H1 (cell line): ENCODE measurements at regions not wholly inside any gene's neighbourhood (a gene's known extent, or its start where the extent isn't known, plus 50 kb on each side); places are given as distances from the start of the nearest gene placed in this dataset.

Source experiments
- CTCF ChIA-PET: fragments of 300-600 bp; sonication (Branson Sonifier 250); formaldehyde crosslinking; loops from one replicate; lab custom pipeline; 2021; ENCODE audit not compliant: partially characterized antibody; lab: Charles Lee
- POLR2A ChIA-PET: fragments of 300-600 bp; sonication (Branson Sonifier 250); formaldehyde crosslinking; loops from one replicate; lab custom pipeline; 2021; ENCODE audit warnings: inconsistent platforms; ENCODE audit not compliant: partially characterized antibody; lab: Charles Lee
- DNase-seq, 2 experiments: peaks; one replicate each; pipeline versions ENCODE4 v3.0.0 to v3.0.0-alpha.2; 2010 to 2022; ENCODE audit warnings: low spot score in 2 of 2, low read depth in 1 of 2, mixed read lengths in 1 of 2
- FAIRE-seq: peaks from 2 replicates; lab custom pipeline; 2011; peaks lifted over from hg19 to GRCh38; lab: Jason Lieb, UNC
- H2AFZ ChIP-seq: 2 replicates; pipeline ENCODE4 v1.8.1; 2012; ENCODE audit warnings: low read length, inconsistent platforms
- H2AK5ac ChIP-seq: 2 replicates; pipeline ENCODE4 v1.6.1; 2013; ENCODE audit warnings: low read depth, low read length
- H2BK120ac ChIP-seq: replicated peaks from 2 replicates; pipeline ENCODE3; 2013; ENCODE audit warnings: low read depth, low read length, inconsistent platforms
- H2BK12ac ChIP-seq: 2 replicates; pipeline ENCODE4 v1.6.1; 2013; ENCODE audit warnings: low read depth, low read length
- H2BK15ac ChIP-seq: 2 replicates; pipeline ENCODE4 v1.6.1; 2013; ENCODE audit warnings: low read length
- H2BK20ac ChIP-seq: 2 replicates; pipeline ENCODE4 v1.6.1; 2013; ENCODE audit warnings: low read length
- H2BK5ac ChIP-seq: 2 replicates; pipeline ENCODE4 v1.6.1; 2013; ENCODE audit warnings: low read depth, low read length
- H3K14ac ChIP-seq: 2 replicates; pipeline ENCODE4 v1.6.1; 2013; ENCODE audit warnings: inconsistent platforms; ENCODE audit not compliant: insufficient read length
- H3K18ac ChIP-seq: 2 replicates; pipeline ENCODE4 v1.6.1; 2013; ENCODE audit warnings: low read length; ENCODE audit errors: extremely low read depth
- H3K23ac ChIP-seq: 2 replicates; pipeline ENCODE4 v1.6.1; 2013; ENCODE audit warnings: inconsistent platforms; ENCODE audit not compliant: insufficient read length
- H3K23me2 ChIP-seq: 2 replicates; pipeline ENCODE4 v1.6.1; 2013; ENCODE audit warnings: low read depth, low read length
- H3K27ac ChIP-seq: 2 replicates; pipeline ENCODE4 v1.6.1; 2011; ENCODE audit warnings: low read depth, low read length, inconsistent platforms
- H3K27me3 ChIP-seq, 4 experiments: replicated peaks in 1 of 4; 1 replicate in 1 of 4; 2 replicates in 3 of 4; pipeline versions ENCODE4 v1.6.1 to v1.8.1; 2011 to 2013; ENCODE audit warnings: low read length in 3 of 4, mild to moderate bottlenecking in 3 of 4, inconsistent platforms in 2 of 4, mixed read lengths in 2 of 4, moderate library complexity in 1 of 4; ENCODE audit not compliant: control insufficient read depth in 3 of 4, insufficient read depth in 3 of 4; ENCODE audit errors: extremely low read depth in 1 of 4
- H3K36me3 ChIP-seq, 4 experiments: 2 replicates each; pipeline versions ENCODE4 v1.6.1 to v1.8.1; 2011 to 2013; ENCODE audit warnings: mild to moderate bottlenecking in 4 of 4, low read length in 3 of 4, moderate library complexity in 2 of 4, control low read depth in 1 of 4, inconsistent platforms in 1 of 4; ENCODE audit not compliant: insufficient read depth in 4 of 4, control insufficient read depth in 2 of 4
- H3K4ac ChIP-seq: replicated peaks from 2 replicates; pipeline ENCODE3; 2013; ENCODE audit warnings: low read length, low read depth, mixed read lengths, inconsistent platforms; ENCODE audit not compliant: insufficient read length
- H3K4me1 ChIP-seq, 4 experiments: replicated peaks in 1 of 4; 1 replicate in 1 of 4; 2 replicates in 3 of 4; pipeline versions ENCODE4 v1.6.1 to v1.8.1; 2011 to 2013; ENCODE audit warnings: low read length in 3 of 4, inconsistent platforms in 2 of 4, mixed read lengths in 1 of 4; ENCODE audit not compliant: insufficient read depth in 4 of 4, control insufficient read depth in 3 of 4
- H3K4me2 ChIP-seq, 2 experiments: 2 replicates each; pipeline versions ENCODE4 v1.6.1 to v1.8.1; 2011 to 2013; ENCODE audit warnings: low read depth in 2 of 2, low read length in 2 of 2, control low read depth in 1 of 2, inconsistent platforms in 1 of 2, mild to moderate bottlenecking in 1 of 2; ENCODE audit not compliant: insufficient read depth in 1 of 2
- H3K4me3 ChIP-seq, 4 experiments: fragments of 200-600, 300-600 bp in 1 of 4; sonication (generic), shearing (Covaris generic), sonication (Bioruptor Twin) in 1 of 4; 2 replicates each; pipeline versions ENCODE4 v1.5.1 to v1.8.1; 2011 to 2016; ENCODE audit warnings: low read length in 4 of 4, low read depth in 3 of 4, control low read depth in 2 of 4, inconsistent platforms in 2 of 4, mild to moderate bottlenecking in 2 of 4, mixed read lengths in 1 of 4, moderate library complexity in 1 of 4; ENCODE audit not compliant: insufficient read depth in 2 of 4; ENCODE audit errors: extremely low read depth in 1 of 4
- H3K56ac ChIP-seq: replicated peaks from 2 replicates; pipeline ENCODE3; 2013; ENCODE audit warnings: low read depth, mild to moderate bottlenecking, mixed read lengths, low read length, inconsistent platforms; ENCODE audit not compliant: insufficient read length
- H3K79me1 ChIP-seq: 2 replicates; pipeline ENCODE4 v1.6.1; 2013; ENCODE audit warnings: low read depth, low read length, control low read depth
- H3K79me2 ChIP-seq, 2 experiments: 2 replicates each; pipeline versions ENCODE4 v1.6.1 to v1.8.1; 2012 to 2013; ENCODE audit warnings: low read length in 2 of 2, mild to moderate bottlenecking in 2 of 2, inconsistent platforms in 1 of 2; ENCODE audit not compliant: insufficient read depth in 2 of 2, control insufficient read depth in 1 of 2
- H3K9ac ChIP-seq, 4 experiments: replicated peaks in 1 of 4; 1 replicate in 1 of 4; 2 replicates in 3 of 4; pipeline versions ENCODE4 v1.6.1 to v1.8.1; 2011 to 2013; ENCODE audit warnings: low read depth in 3 of 4, low read length in 3 of 4, control low read depth in 2 of 4, mild to moderate bottlenecking in 2 of 4, moderate library complexity in 2 of 4, inconsistent platforms in 1 of 4; ENCODE audit errors: extremely low read depth in 1 of 4
- H3K9me3 ChIP-seq, 2 experiments: 2 replicates each; pipeline versions ENCODE4 v1.6.1 to v1.8.1; 2012 to 2013; ENCODE audit warnings: mild to moderate bottlenecking in 2 of 2, moderate library complexity in 2 of 2, control low read depth in 1 of 2, inconsistent platforms in 1 of 2, low read depth in 1 of 2, low read length in 1 of 2, mixed read lengths in 1 of 2; ENCODE audit not compliant: insufficient read depth in 2 of 2
- H4K20me1 ChIP-seq, 2 experiments: replicated peaks in 1 of 2; 2 replicates each; pipeline versions ENCODE3 to v1.8.1; 2011 to 2013; ENCODE audit warnings: inconsistent platforms in 2 of 2, low read length in 2 of 2, mild to moderate bottlenecking in 1 of 2; ENCODE audit not compliant: insufficient read depth in 2 of 2, control insufficient read depth in 1 of 2
- H4K5ac ChIP-seq: 2 replicates; pipeline ENCODE4 v1.6.1; 2013; ENCODE audit warnings: low read length, low read depth, mixed read lengths, inconsistent platforms; ENCODE audit not compliant: insufficient read length
- H4K8ac ChIP-seq: 2 replicates; pipeline ENCODE4 v1.8.0; 2013; ENCODE audit warnings: mild to moderate bottlenecking, moderate library complexity, low read length, inconsistent platforms; ENCODE audit not compliant: insufficient read depth; ENCODE audit errors: extremely low read depth
- H4K91ac ChIP-seq: replicated peaks from 2 replicates; pipeline ENCODE3; 2013; ENCODE audit warnings: low read length, mixed read lengths, inconsistent platforms; ENCODE audit not compliant: insufficient read length
- BACH1 ChIP-seq: IDR thresholded peaks from 2 replicates; pipeline ENCODE4 v1.6.1; 2012; ENCODE audit warnings: low read length, improper control_type of control experiment
- BRCA1 ChIP-seq: IDR thresholded peaks from 2 replicates; pipeline ENCODE4 v1.6.1; 2012; ENCODE audit warnings: low read depth, low read length, improper control_type of control experiment
- CTBP2 ChIP-seq: IDR thresholded peaks from 2 replicates; pipeline ENCODE4 v1.7.0; 2011; ENCODE audit warnings: borderline replicate concordance, mild to moderate bottlenecking, moderate library complexity, mixed read lengths, low read length; ENCODE audit not compliant: insufficient read depth, insufficient read length
- GABPA ChIP-seq: IDR thresholded peaks from 2 replicates; pipeline ENCODE4 v1.6.1; 2011; ENCODE audit warnings: mild to moderate bottlenecking, low read length, moderate library complexity, borderline replicate concordance; ENCODE audit not compliant: insufficient read depth
- KDM5A ChIP-seq: fragments of 200-600 bp; IDR thresholded peaks from 2 replicates; pipeline ENCODE4 v1.7.1; 2012; ENCODE audit warnings: mild to moderate bottlenecking, low read length, inconsistent platforms, mixed read lengths
- MAFK ChIP-seq: IDR thresholded peaks from 2 replicates; pipeline ENCODE4 v1.6.1; 2012; ENCODE audit warnings: low read depth, mild to moderate bottlenecking, improper control_type of control experiment, low read length
- NRF1 ChIP-seq: IDR thresholded peaks from 2 replicates; pipeline ENCODE4 v1.6.1; 2011; ENCODE audit warnings: mild to moderate bottlenecking, low read depth, low read length, improper control_type of control experiment
- RAD21 ChIP-seq, 2 experiments: IDR thresholded peaks in 1 of 2; conservative IDR thresholded peaks in 1 of 2; 2 replicates each; pipeline ENCODE4 v1.6.1; 2011; ENCODE audit warnings: low read depth in 2 of 2, low read length in 2 of 2, improper control_type of control experiment in 1 of 2, inconsistent platforms in 1 of 2, mild to moderate bottlenecking in 1 of 2, moderate library complexity in 1 of 2
- SAP30 ChIP-seq: fragments of 300-600 bp; sonication (generic); IDR thresholded peaks from 2 replicates; pipeline ENCODE4 v1.7.1; 2012; ENCODE audit warnings: low read length, moderate library complexity, mild to moderate bottlenecking, inconsistent platforms; ENCODE audit not compliant: insufficient read depth, insufficient replicate concordance
- SP1 ChIP-seq: IDR thresholded peaks from 2 replicates; pipeline ENCODE4 v1.6.1; 2011; ENCODE audit warnings: low read depth, low read length
- SP4 ChIP-seq: IDR thresholded peaks from 2 replicates; pipeline ENCODE4 v1.6.1; 2012; ENCODE audit warnings: low read length, inconsistent platforms
- SRF ChIP-seq: IDR thresholded peaks from 2 replicates; pipeline ENCODE4 v1.6.1; 2011; ENCODE audit warnings: mild to moderate bottlenecking, low read depth, low read length, moderate library complexity
- WGBS, 2 experiments: shearing (Covaris generic) in 1 of 2; methylation state at CpG; one replicate each; pipeline versions ENCODE4 v1.1.6 to v1.1.7; 2013 to 2015; ENCODE audit warnings: low lambda C conversion rate in 2 of 2, mixed read lengths in 2 of 2, inconsistent platforms in 1 of 2, low coverage in 1 of 2, missing lambda C conversion rate in 1 of 2; ENCODE audit not compliant: insufficient replicate concordance in 2 of 2, insufficient coverage in 1 of 2, insufficient read length in 1 of 2; ENCODE audit errors: extremely low coverage in 1 of 2, missing lambda C conversion rate in 1 of 2; 5-methylcytosine and 5-hydroxymethylcytosine counted together
- TF ChIP-seq, protein P1 (sequence below): IDR thresholded peaks from 2 replicates; pipeline ENCODE4 v1.6.1; 2011; ENCODE audit warnings: low read length, improper control_type of control experiment

DNA sequence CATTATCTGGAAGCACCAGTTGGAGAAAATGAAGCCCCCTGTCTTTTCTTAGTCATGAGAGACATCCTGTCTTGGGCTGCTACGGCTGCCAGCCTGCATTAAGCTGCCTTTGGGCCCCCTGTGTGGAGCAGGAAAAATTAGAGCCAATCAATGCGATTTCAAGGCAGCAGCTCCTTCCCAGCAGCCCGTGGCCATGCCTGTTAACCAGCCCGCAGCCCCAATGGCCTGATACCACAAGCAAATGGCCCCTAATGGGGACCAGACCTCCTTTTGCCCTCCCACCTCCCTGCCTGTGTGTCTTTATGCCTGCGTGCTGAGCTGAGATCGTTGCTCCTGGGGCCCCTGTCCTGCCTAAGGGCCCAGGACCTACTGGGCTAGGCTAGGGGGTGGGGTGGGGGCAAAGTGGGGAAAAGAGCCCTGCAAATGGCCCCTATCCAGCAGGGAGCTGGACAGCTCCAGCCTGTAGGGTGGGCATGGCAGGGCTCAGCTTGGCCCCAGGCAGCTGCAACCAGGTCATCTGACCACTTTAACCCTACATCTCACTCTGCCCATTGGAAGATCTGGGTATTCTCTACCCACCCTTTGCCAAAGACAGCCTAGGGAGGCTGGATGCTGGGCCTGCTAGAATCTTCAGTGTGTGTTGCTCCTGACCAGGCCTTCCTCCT, 53.8 kb upstream of the MRPS22 start:
- no peak overlapping the region for H2AK5ac ChIP-seq
- no peaks in the 10 kb centered on the region; a peak in 1 of 7 replicates for H3K4me1 ChIP-seq
- no peak overlapping the region for H2BK5ac ChIP-seq
- H3K79me2 ChIP-seq: no peaks in the 10 kb centered on the region
- H2AFZ ChIP-seq: no peak overlapping the region
- H3K4ac ChIP-seq: no peak overlapping the region
- H2BK120ac ChIP-seq: no peak overlapping the region
- ChIA-PET POLR2A (no interaction called here), CTCF (interaction anchor here (1.1 to 2.9 kb wide), 3 partner anchors 9 to 39 kb away, joined by 4 to 7 read pairs (median 4); no protein-coding TSS in a partner anchor)
- H3K79me1 ChIP-seq: no peaks in the 10 kb centered on the region
- H2BK15ac ChIP-seq: no peak overlapping the region
- no peak overlapping the region for H4K91ac ChIP-seq
- no peaks in the 10 kb centered on the region for H3K9me3 ChIP-seq
- no peak overlapping the region for H3K18ac ChIP-seq
- H3K36me3 ChIP-seq: no peaks in the 10 kb centered on the region
- no peak overlapping the region for H3K4me2 ChIP-seq
- H3K23ac ChIP-seq: no peak overlapping the region
- no peak overlapping the region for H3K14ac ChIP-seq
- no peak overlapping the region for H3K4me3 ChIP-seq
- no peak overlapping the region for H4K5ac ChIP-seq
- no peaks in the 10 kb centered on the region for H3K23me2 ChIP-seq
- H2BK20ac ChIP-seq: no peak overlapping the region
- no peak overlapping the region for H3K56ac ChIP-seq
- no peaks in the 10 kb centered on the region for H4K20me1 ChIP-seq
- DNase-seq: no peak
- WGBS, 2 experiments: 90% methylated on average over 6 of the region's 6 CpGs; no CpG with 5 or more reads in 1 of the 2 experiments
- no peak overlapping the region for H3K27ac ChIP-seq
- H3K9ac ChIP-seq: no peak overlapping the region
- FAIRE-seq: no peak
- no peak overlapping the region for H4K8ac ChIP-seq
- H3K27me3 ChIP-seq: no peaks in the 10 kb centered on the region
- no peak overlapping the region for H2BK12ac ChIP-seq
- TF ChIP-seq SRF: no peak
- TF ChIP-seq BACH1: no peak
- no peak for TF ChIP-seq SP1
- TF ChIP-seq SAP30: no peak
- no peak for TF ChIP-seq MAFK
- no peak for TF ChIP-seq GABPA
- TF ChIP-seq KDM5A: no peak
- TF ChIP-seq, protein P1, sequence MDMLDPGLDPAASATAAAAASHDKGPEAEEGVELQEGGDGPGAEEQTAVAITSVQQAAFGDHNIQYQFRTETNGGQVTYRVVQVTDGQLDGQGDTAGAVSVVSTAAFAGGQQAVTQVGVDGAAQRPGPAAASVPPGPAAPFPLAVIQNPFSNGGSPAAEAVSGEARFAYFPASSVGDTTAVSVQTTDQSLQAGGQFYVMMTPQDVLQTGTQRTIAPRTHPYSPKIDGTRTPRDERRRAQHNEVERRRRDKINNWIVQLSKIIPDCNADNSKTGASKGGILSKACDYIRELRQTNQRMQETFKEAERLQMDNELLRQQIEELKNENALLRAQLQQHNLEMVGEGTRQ: no peak
- no peak for TF ChIP-seq NRF1
- TF ChIP-seq BRCA1: no peak
- TF ChIP-seq SP4: no peak
- no peak for TF ChIP-seq RAD21 (IDR thresholded peaks at IDR 0.05 in 1 of 2, conservative IDR thresholded peaks at IDR 0.05 in 1 of 2; ENCODE audit: low read depth in 2 of 2, low read length in 2 of 2)
- no peak for TF ChIP-seq CTBP2
